ENCODE measurements at regions not wholly inside any gene's neighbourhood (a gene's known extent, or its start where the extent isn't known, plus 50 kb on each side); places are given as distances from the start of the nearest gene placed in this dataset.

- no peak overlapping the region for H2AK5ac ChIP-seq (ENCODE audit: insufficient read length, low read length)
- no peaks in the 10 kb centered on the region for H3K79me1 ChIP-seq (ENCODE audit: insufficient read depth, low read depth, low read length, poor library complexity, severe bottlenecking)
- Mint-ChIP-seq H3K36me3 (ENCODE audit: insufficient read depth in 1 of 3, low read depth in 3 of 3) (no peaks in the 10 kb centered on the region), H3K4me1 (peaks cover 62 to 67% of the 10 kb centered on the region in 2 experiments), H3K27me3 (ENCODE audit: low read depth) (peaks cover 5% of the 10 kb centered on the region), H3K9me3 (no peaks in the 10 kb centered on the region), H3K27ac (no peak overlapping the region), H3K4me3 (no peak overlapping the region)
- no peaks in the 10 kb centered on the region for H3K27me3 ChIP-seq (ENCODE audit: insufficient read depth, low read length)
- no peak overlapping the region for H2BK120ac ChIP-seq (ENCODE audit: low read depth, low read length, poor library complexity, severe bottlenecking)
- no peaks in the 10 kb centered on the region for H3K9me3 ChIP-seq (ENCODE audit: control insufficient read depth, low read depth, low read length)
- H2BK15ac ChIP-seq (ENCODE audit: low read depth, low read length), result no peak overlapping the region
- no peak overlapping the region for H3K27ac ChIP-seq (ENCODE audit: insufficient read length, low read depth, low read length)
- H2AFZ ChIP-seq (ENCODE audit: low read length), result no peak overlapping the region
- no CpG with 5 or more reads among the region's 15 CpGs for WGBS (ENCODE audit: extremely low coverage, insufficient read length, low lambda C conversion rate)
- H4K20me1 ChIP-seq (ENCODE audit: control insufficient read depth, insufficient read depth, insufficient read length), result no peaks in the 10 kb centered on the region
- no peak overlapping the region for H4K91ac ChIP-seq (ENCODE audit: insufficient read length, low read depth, low read length)
- no peak overlapping the region for H2BK12ac ChIP-seq (ENCODE audit: insufficient read length, low read depth, low read length)
- no peak overlapping the region for H4K5ac ChIP-seq (ENCODE audit: insufficient read length, low read depth, low read length)
- peak overlapping the region; percentile 1 for H2BK20ac ChIP-seq (ENCODE audit: low read depth, low read length, poor library complexity, severe bottlenecking)
- peaks cover 14% of the 10 kb centered on the region for H3K4me1 ChIP-seq (ENCODE audit: insufficient read depth, low read length)
- no peak overlapping the region for H2BK5ac ChIP-seq (ENCODE audit: insufficient read length, low read length)
- no peak overlapping the region for H3T11ph ChIP-seq (ENCODE audit: low read length)
- no peak overlapping the region for H3K56ac ChIP-seq (ENCODE audit: insufficient read length, low read depth, low read length)
- H3K9ac ChIP-seq (ENCODE audit: extremely low read depth, insufficient read length, low read length), result no peak overlapping the region
- no peaks in the 10 kb centered on the region for H3K79me2 ChIP-seq (ENCODE audit: insufficient read depth, low read length)
- no peak overlapping the region for H3K4me2 ChIP-seq (ENCODE audit: insufficient read depth, insufficient read length, low read length)
- H4K8ac ChIP-seq (replicated peaks; ENCODE audit: insufficient read length, low read depth, low read length), result no peak overlapping the region
- no peaks in the 10 kb centered on the region for H3K23me2 ChIP-seq (ENCODE audit: insufficient read length, low read depth, low read length, poor library complexity, severe bottlenecking)
- H3K4ac ChIP-seq (ENCODE audit: low read depth, low read length), result no peak overlapping the region
- no peak for DNase-seq
- no peak overlapping the region for H3K14ac ChIP-seq (ENCODE audit: insufficient read depth, low read length)
- TF ChIP-seq CTCF (conservative IDR thresholded peaks at IDR 0.05), result no peak
- no peak overlapping the region for H3K18ac ChIP-seq (ENCODE audit: insufficient read length, low read depth, low read length)
- H3K23ac ChIP-seq (ENCODE audit: insufficient read length, low read depth, low read length), result no peak overlapping the region
Measured at GRCh38 chr9:14531341-14532269, 161.6 kb downstream of the ZDHHC21 start.
